HEK293 (cell line): ENCODE measurements at regions not wholly inside any gene's neighbourhood (a gene's known extent, or its start where the extent isn't known, plus 50 kb on each side); places are given as distances from the start of the nearest gene placed in this dataset.
"Not testable (repeated sequence)": the region's sequence is repeated elsewhere in the genome, so short reads cannot be mapped to it uniquely, and the experiment has no call there.

Experiments
- KLF7 ChIP-seq: fragments of 450-650 bp; formaldehyde crosslinking; IDR thresholded peaks from 2 replicates; pipeline ENCODE4 v1.5.1; 2016; ENCODE audit warnings: missing biosample characterization, missing genetic modification characterization, borderline replicate concordance
- ZNF248 ChIP-seq: fragments of 450-650 bp; formaldehyde crosslinking; IDR thresholded peaks from 2 replicates; pipeline ENCODE4 v1.5.1; 2017; ENCODE audit warnings: missing biosample characterization, missing genetic modification characterization

DNA sequence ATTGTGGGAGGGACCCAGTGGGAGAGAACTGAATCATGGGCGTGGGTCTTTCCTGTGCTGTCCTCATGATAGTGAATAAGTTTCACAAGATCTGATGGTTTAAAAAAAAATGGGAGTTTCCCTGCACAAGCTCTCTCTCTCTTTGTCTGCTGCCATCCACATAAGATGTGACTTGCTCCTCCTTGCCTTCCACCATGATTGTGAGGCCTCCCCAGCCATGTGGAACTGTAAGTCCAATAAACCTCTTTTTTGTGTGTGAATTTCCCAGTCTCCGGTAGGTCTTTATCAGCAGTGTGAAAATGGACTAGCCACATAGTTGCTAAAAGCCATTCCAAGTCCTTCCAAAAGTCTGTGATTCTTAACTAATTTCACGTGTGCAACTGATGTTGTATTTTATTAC lies 91.5 kb downstream of the CDC42EP3 start:
- not testable (repeated sequence) for TF ChIP-seq KLF7; ZNF248 (tag by site-specific recombination)
